GM19043 (cell line): ENCODE measurements at regions not wholly inside any gene's neighbourhood (a gene's known extent, or its start where the extent isn't known, plus 50 kb on each side); places are given as distances from the start of the nearest gene placed in this dataset.
A peak's percentile ranks its signal among the peaks of the same experiment; 100 is the strongest.

Experiments
- ATAC-seq: cut with Tn5 transposase; IDR thresholded peaks from one replicate; pipeline ENCODE4 v1.9.1; 2021; ENCODE audit warnings: low read depth; ENCODE audit not compliant: unreplicated experiment

DNA sequence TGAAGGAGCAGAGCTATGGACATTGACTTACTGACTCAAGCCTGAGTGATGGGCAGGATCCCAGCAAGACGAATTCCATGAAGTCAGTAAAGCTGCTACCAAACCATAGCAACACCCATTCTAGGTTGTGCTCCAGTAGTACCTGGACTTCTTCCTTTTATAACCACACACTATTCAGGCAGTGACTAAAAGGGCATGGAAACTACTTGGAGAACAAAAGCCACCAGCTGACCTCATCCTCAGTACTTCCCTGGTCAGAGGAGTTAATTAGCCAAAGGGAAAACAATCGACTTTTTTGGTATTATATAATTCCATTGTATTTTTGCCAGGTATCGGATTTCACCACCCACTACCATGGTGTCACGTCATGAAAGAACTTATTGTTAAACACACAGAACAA, 237.1 kb downstream of the TTC32 start:
- ATAC-seq = no peak

DNA sequence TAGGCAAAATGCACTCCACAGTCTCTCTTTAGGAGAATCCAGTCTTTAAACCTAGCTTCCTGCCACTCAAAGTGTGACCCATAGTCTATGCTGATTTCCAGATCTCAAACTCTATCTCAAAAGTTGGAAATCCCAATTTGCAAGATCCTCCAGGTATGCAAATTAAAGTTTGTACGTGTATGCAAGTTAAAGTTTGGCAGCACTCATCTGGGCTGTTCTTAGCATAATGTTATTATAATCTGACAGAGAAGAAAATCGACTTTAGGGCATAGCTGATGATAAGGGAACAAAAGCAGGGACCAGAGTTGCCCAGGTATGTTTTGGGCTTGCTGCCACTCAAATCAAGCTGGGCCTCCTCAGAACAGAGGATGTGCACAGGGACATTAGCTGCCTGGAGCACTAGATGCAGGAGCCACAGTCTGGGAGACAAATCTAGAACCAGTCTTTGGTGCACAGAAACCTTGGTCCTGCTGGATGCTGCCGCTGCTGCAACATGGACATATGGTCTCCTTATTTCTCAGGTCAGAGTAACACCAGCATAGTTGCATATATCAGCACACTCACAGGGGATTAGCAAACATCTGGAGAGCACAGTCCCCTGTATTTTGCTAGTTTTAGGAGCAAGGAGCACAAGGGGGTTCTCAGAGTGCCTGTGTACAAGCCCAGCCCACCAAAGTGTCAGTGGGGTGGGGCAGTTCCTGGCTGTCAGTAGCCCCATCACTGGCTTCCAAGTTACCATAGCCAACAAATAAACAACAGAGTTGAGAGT, 242.6 kb downstream of the TTC32 start:
- no peak for ATAC-seq

DNA sequence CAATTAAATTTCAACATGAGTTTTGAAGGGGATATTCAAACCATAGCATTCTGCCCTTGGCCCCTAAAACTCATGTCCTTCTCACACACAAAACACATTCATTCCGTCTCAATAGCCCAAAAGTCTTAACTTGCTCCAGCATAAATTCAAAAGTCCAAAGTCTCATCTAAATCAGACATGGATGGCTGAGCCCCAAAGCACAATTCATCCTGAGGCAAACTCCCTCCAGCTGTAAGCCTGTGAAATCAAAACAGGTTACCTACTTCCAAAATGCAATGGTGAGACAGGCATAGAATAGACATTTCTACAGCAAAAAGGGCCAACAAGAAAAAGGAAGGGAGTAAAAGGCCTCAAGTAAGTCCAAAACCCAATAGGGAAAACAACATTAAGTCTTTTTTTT, 245.8 kb downstream of the TTC32 start:
- no peak for ATAC-seq

DNA sequence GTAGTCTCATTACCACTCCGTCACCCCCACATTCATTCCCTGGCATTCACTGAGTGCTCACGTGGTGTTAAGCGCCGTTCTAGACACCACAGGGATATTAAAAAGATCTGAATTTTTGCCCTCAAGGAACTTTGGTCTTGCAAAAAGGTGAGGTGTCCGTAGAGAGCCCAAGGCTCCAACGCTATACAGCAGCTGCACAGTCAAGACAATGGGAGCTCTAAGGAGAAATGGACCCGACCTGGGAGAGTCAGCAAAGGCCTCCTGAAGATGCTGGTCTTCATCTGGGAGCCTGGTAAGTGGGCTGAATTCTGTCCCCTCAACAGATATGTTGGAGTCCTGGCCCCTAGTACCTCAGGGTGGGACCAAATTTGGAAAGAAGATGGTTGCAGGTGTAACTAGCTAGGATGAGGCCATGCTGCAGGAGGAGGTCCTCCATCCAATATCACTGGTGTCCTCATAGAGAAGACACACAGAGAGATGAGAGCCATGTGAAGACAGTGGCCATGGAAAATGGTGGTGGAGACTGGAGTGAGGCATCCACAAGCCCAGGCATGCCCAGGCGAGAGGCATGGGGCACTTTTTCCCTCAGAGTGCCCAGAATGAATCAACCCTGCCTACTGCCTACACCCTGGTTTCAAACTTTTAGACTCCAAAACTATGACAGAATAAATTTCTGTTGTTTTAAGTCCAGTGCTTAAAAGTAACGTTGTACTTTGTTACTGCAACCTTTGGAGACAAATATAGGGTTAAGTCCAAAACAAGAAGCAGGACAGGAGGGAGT, 247.3 kb downstream of the TTC32 start:
- ATAC-seq = no peak

DNA sequence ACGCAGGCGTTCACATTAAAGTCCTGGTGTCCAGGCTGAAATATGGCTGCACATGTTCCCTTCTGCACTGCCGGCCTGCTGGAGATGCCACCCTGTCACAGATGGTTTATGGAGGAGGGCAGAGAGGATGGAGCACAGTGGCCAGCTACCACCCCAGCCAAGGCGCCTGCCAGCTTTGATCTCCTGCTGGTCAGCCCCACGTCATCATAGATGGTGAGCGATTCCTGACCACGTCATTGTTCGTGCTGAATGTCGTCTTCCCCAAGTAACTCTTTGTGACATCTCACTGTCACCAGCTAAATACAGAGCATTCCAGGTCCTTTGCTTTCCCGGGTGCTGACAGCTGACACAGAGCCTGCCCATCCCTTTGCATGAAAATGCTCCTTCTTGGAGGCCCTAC, 248.3 kb downstream of the TTC32 start:
- ATAC-seq = no peak

DNA sequence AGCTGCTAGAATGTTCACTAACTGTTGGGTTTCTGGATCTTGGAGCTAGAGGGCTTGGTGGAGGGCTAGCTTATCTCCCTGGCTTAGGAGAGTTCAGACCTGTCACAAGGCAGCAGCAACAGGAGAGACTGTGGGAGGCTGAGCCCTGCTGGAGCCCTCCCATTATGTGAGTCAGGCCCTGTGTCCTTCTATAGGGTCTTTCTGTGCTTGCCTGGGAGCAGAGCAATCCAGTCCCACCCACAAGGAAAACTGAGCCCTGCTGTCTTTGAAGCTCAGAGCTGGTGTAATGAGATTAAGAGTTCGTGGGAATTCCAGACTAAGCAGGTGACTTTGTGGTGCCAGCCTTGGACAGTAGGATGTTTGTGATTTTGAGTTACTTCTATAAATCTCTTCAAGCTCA, 249.0 kb downstream of the TTC32 start:
- no peak for ATAC-seq

DNA sequence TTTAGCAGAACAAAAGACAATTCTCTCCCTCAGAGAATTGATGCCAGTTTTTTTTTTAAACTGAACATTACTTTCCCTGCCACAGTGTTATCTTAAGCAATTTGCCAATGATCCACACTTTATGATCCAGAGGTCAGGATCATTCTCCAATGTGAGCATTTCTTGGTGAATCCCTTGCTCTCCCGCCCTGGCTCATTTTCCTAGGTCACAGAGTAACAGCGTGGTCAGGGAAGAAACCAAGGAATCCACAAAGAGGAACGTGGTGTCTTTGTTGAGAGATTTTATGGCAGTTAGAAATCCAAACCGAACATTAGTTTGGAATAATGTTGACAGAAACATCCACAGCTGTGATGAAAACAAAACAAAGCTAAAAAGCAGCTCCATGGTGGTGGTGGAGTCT, 250.3 kb downstream of the TTC32 start:
- no peak for ATAC-seq

DNA sequence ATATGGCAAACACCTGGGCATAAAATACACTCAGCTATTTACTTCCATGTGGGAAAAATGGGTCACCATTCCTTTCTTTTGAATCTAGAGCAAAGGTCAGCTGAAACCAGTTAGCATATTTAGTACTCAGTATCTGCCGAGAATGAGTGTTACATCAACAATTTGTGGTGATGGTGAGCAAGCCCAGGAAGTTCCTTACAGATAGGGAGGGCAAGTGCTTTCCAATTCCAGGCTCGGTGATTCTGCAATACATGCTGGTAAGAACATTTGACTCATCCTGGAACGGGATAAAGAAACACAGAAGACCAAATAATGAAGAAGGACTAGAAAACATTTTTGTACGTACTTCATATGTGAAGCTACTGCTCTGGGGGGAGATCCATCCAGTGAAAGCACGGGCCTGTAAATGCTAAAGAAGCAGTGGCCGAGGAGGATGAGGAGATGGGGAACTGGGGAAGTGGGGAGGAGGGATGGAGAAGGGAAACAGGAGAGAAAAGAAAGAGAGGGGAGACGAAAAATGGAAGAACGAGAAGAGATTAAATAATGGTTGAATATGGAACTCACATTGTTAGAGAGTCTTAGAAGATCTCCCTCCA, 251.9 kb downstream of the TTC32 start:
- ATAC-seq = no peak

DNA sequence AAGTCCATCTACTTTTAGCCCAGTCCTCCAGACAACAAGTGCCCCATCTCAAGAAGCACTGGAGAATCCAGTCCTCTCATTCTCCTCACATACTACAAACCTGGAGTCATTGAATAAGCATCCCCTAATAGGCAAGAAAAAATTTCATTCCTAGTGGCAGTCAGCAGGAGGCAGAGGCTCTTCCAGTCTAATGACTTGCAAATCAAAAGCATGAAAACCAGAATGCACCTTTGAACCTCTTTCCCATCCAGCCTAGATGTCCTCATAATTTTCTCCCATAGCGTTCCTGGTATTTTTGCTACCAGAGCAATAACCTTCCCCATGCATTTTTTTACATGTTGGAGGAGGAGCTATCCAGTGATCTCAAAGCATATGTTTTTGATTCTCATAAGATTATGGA, 252.6 kb downstream of the TTC32 start:
- ATAC-seq = no peak

DNA sequence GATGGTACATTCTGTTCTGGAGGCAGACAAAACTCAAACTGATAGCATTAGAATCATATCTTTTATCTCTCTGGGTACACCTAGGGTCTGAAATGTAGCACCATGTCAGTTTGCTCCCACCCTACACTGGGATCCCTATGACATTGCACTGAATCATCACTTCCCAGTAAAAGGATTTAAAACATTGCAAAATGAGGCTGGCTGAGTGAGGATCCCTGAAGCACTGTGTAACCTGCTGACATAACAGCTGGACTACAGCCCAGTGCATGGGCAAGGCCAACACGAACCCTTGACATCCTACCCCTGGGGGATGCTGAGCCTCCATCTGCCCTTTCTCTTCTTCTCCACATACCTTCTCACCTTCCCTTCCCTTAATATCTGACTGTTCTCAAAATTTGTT, 253.2 kb downstream of the TTC32 start:
- no peak for ATAC-seq

DNA sequence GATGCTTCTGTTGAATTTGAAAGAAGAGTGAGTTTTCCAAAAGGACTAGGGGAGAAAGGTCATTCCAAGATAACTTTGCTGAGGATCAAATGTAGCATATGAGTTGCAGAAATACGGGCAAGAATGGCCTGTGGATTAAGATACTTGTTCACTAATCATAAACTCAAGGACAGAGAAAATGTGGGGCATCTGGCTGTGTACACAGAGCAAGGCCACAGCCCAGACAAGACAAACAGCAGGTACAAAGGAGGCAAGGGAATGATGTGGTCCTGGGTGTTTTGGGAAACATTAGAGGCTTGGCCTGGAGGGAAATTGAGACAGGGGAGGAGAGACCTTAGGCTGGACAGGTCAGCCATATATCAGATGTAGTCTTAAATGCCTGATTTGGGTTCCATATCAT, 254.8 kb downstream of the TTC32 start:
- no peak for ATAC-seq

DNA sequence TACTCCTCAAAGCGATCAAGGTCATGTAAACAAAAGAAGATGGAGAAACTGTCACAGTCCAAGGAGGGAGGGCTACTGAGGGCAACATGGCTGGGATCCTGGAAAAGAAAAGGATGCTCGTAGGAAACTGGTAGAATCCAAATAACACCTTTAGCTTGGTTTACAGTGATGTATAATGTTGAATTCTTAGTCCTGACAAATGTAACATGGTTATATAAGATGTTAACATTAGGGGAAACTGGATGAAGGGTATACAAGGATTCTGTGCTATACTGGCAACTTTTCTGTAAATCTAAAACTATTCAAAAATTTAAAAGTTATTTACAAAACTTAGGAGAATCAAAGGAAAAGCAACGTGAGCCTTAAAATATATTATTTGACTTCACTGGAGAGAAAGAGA, 257.0 kb downstream of the TTC32 start:
- no peak for ATAC-seq

DNA sequence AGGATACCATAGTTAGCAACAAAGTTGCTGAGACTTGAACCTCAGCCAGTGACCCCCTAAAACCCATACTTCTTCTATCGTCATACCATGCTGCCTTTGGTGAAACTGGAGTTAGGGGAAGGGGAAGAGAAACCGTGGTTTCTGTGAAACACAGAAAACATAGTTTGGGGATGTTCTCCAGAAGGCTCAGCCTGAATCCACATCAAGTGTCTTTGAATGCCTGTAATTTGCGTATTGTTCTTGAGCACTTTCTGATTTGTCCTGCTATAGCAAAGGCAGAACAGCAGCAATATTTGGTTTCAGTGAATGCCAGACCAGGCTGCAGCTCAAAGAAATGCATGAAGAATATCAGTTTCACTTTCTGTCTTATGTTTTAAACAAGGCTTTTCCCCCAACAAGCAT, 258.7 kb downstream of the TTC32 start:
- ATAC-seq = peak; percentile 75

DNA sequence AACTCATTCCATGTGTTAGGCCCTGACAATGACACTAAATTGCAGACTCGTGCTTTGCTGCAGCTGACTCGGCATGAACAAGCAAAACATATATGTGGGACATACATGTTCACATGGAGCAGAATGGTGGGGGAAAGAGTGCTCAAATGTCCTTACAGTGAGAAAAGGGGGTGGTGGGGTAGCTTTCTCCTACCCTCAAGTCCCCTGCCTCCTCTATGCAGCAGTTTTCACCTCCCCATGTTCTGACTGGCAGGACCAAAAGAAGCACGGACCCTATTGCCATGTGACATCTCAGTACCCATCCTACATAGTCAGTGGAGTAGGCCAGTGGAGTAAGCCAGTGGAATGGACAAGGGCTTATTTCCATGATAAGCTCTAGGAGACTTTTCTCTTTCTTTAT, 259.3 kb downstream of the TTC32 start:
- no peak for ATAC-seq

DNA sequence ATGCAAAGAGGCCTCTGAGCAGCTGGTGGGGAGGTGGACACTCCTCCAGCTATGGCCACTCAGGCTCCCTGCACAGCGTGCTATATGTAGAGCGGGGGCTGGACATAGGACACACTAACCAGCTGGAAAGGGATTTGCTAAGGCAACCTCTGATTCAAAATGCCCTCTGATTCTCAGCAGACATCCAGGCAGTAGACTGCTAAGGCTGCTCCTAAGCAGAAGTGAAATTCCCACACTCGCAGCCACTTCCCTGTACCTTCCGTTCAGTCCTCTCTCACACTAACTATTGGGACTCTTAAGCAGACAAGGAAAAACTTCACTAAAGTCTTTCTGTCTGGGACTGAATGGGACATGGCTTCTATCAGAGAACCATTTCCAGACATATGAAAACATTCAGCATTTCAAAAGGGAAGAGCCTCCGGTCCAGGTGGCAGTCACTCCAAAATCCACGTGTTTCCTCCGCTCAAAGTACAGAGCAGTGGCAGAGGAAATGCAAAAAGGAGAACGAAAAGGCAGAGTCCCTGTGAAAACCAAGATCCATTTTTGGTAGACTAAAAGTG, 265.8 kb downstream of the TTC32 start:
- ATAC-seq = no peak

DNA sequence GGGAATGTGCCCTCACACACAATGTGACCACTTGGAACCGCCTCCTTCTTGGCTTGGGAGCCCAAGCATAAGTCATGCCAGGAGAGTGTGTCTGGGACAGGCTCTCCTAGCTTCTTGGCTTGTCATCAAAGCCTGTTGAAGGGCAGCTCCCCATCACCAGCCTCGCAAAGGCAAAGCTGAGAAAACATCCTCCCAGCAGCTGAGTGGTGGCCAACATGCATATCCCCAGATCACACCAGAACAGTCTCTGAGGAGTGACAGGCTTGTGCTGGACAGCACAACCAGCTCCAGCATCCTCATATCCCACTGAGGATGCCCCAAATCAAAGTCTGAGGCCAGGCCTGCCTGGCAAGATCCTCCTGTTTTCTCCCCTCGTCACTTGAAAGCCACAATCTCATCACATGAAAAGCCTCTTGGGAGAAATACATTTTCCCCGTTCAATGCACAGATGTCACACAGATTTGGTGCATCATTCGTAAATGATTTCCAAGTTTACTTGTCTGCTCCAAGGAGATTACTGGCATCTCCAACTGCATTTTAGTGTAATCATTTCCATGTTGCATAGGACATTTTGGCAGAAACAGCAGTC, 269.3 kb downstream of the TTC32 start:
- no peak for ATAC-seq

DNA sequence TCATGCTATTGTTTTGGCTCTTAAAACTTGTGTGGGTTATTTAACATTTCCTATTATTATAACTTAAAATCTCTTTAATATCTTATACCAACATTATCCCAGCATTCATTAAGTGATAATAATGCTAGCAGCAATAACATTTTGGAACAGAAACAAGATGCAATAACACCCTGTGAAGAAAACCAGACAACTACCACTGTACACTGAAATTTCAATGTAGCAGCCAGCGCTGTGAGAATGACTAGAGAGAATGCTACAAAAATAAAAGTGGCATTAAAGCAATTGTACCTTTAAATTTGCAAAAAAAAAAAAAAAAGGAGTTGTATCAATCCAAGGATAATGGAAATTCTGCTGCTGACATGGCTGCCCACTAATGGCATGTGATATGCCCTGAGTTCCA, 269.9 kb downstream of the TTC32 start:
- ATAC-seq = no peak

DNA sequence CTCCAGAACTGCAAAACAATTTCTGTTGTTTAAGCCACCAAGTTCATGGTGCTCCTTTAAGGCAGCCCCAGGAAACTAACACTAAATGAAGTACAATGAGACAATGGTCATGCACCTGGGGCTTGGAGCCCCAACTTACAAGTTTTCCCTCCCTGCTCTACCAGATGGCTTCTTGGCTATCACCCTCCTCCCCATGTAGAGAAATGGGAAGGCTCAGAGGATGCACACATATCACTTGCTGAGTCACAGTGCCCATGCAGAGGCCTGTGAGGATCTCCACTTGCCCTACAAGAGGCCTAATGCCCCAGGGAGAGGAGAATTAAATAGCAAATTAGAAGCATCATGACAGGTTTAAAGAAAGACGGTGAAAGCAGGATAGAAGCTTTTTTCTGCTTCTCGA, 270.9 kb downstream of the TTC32 start:
- no peak for ATAC-seq

DNA sequence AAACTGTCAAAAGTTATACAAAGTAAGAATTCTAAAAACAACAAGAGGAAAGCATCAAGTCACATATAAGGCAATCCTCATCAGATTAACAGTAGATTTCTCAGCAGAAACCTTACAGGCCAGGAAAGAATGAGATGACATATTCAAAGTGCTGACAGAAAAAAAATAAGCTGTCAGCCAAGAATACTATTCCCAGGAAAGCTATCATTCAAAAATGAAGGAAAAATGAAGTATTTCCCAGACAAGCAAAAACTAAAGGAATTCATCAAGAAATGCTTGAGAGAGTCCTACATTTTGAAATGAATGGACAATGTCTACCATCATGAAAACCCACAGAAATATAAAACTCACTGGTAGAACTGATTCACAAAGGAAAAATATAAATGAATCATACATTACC, 268.9 kb upstream of the OSR1 start:
- ATAC-seq = no peak

DNA sequence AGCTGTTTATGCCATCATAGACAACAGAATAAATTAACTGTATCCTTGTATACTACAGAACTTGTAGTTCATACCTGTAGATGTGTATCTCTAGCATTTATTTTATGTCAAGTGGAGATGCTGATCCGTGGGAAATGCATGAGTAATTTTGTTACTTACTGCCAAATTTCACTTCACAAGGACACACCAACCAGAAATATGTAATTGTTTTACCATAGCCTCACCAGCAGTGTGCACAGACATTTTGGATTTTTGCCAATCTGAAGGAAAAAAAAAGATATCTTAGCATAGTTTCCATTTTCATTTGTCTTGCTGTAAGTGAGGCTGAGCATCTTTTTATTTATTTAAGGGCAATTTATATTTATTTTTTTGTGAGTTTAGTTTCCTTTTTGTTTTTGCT, 265.1 kb upstream of the OSR1 start:
- no peak for ATAC-seq

DNA sequence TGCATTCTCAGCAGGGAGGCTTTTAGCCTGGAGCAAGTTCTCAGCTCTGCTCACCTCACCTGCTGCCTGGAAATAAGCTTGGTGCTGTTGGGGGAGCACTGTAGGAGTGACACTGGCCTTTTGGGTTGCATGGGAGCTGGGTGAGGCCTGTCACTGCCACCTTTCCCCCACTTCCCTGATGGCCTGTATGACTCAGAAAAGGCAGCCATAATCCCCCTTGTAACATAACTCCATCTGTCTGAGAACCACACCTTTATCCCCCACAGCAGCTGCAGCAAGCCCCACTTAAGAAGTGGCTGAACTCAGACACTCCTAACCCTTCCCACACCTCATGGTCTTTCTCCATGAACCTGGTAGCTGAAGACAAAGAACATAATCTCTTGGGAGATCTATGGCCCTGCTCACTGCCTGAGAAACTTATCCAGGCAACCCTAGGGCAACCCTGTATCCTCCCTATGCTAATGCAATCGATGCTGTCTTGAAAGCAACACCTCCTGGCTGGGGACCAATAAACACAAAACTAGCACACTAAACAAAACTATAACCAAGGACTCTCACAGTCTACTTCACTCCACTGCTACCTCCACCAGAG, 258.9 kb upstream of the OSR1 start:
- no peak for ATAC-seq
